Stimulated activated CD4-positive, alpha-beta T cell treated with anti-CD3 and anti-CD28 coated beads, Interleukin-2, amount 100 ng/mL, for 48 hours (primary cell): ENCODE measurements at regions not wholly inside any gene's neighbourhood (a gene's known extent, or its start where the extent isn't known, plus 50 kb on each side); places are given as distances from the start of the nearest gene placed in this dataset.

Experiments
- DNase-seq, 2 donors: peaks; one replicate each; pipeline ENCODE4 v3.0.0-alpha.2; 2020

GRCh38 chr19:32265995-32266394, 79.4 kb upstream of the ZNF507 start:
- DNase-seq = no peak

- no peak for DNase-seq
Observed at GRCh38 chr19:32266460-32266859, 79.0 kb upstream of the ZNF507 start.

- no peak for DNase-seq
Observed at GRCh38 chr19:32268381-32268780, 77.0 kb upstream of the ZNF507 start.

- no peak for DNase-seq
Observed at GRCh38 chr19:32269831-32270230, 75.6 kb upstream of the ZNF507 start.

- no peak for DNase-seq
Observed at GRCh38 chr19:32273483-32273882, 71.9 kb upstream of the ZNF507 start.

GRCh38 chr19:32287086-32287485, 58.3 kb upstream of the ZNF507 start:
- DNase-seq = no peak

GRCh38 chr19:32287811-32288227, 57.6 kb upstream of the ZNF507 start:
- peak; percentile 2 to 5 for DNase-seq

- DNase-seq = no peak
Observed at GRCh38 chr19:32289566-32290210, 55.7 kb upstream of the ZNF507 start.

GRCh38 chr19:32291876-32292275, 53.5 kb upstream of the ZNF507 start:
- DNase-seq = no peak

GRCh38 chr19:32294871-32295438, 50.5 kb upstream of the ZNF507 start:
- DNase-seq = no peak
